Mesothelial cell of epicardium (in vitro differentiated cells): ENCODE measurements at regions not wholly inside any gene's neighbourhood (a gene's known extent, or its start where the extent isn't known, plus 50 kb on each side); places are given as distances from the start of the nearest gene placed in this dataset.

Source experiments
- DNase-seq, 2 experiments: peaks; one replicate each; pipeline ENCODE4 v3.0.0; 2021; ENCODE audit warnings: low spot score in 2 of 2; ENCODE audit not compliant: unreplicated experiment in 2 of 2
- H3K27ac Mint-ChIP-seq: 2 replicates; pipeline ENCODE4 v1.8.0; 2021; ENCODE audit warnings: mixed read lengths
- H3K27me3 Mint-ChIP-seq: 2 replicates; pipeline ENCODE4 v1.8.0; 2021; ENCODE audit warnings: low read depth, mixed read lengths
- H3K36me3 Mint-ChIP-seq: 2 replicates; pipeline ENCODE4 v1.8.0; 2021; ENCODE audit warnings: mixed read lengths
- H3K4me1 Mint-ChIP-seq: 2 replicates; pipeline ENCODE4 v1.8.0; 2021; ENCODE audit warnings: mixed read lengths
- H3K4me3 Mint-ChIP-seq: 2 replicates; pipeline ENCODE4 v1.8.0; 2021; ENCODE audit warnings: mild to moderate bottlenecking, moderate library complexity, mixed read lengths
- H3K9me3 Mint-ChIP-seq: 2 replicates; pipeline ENCODE4 v1.8.0; 2021; ENCODE audit warnings: mixed read lengths
- CTCF ChIP-seq: fragments of 200-600 bp; sonication (generic); IDR thresholded peaks from one replicate; pipeline ENCODE4 v1.5.0; 2021; ENCODE audit warnings: antibody characterized with exemption; ENCODE audit not compliant: unreplicated experiment

DNA sequence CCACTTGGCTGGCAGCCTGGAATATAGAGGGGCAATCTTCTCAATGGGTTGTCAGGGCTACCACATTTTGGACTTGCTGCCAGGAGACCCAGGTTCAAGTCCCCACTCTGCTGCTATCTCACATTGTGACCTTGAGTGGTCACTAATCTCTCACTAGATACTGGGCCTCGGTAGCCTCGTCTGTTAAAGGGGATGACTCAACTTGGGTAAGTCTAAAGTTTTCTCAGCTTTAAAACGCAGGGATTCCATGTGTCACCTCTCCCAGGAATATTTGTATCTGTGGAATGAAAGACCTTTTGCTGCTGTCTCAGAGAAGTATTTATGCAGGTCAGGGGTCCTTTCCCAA, 86.3 kb downstream of the SEMA4F start:
- no peak overlapping the region for H3K27ac Mint-ChIP-seq
- H3K4me3 Mint-ChIP-seq, result no peak overlapping the region
- H3K36me3 Mint-ChIP-seq, result peaks cover 6% of the 10 kb centered on the region
- peaks cover 31% of the 10 kb centered on the region for H3K4me1 Mint-ChIP-seq
- TF ChIP-seq CTCF, result no peak
- H3K27me3 Mint-ChIP-seq, result no peaks in the 10 kb centered on the region
- peaks cover 12% of the 10 kb centered on the region for H3K9me3 Mint-ChIP-seq
- no peak for DNase-seq

DNA sequence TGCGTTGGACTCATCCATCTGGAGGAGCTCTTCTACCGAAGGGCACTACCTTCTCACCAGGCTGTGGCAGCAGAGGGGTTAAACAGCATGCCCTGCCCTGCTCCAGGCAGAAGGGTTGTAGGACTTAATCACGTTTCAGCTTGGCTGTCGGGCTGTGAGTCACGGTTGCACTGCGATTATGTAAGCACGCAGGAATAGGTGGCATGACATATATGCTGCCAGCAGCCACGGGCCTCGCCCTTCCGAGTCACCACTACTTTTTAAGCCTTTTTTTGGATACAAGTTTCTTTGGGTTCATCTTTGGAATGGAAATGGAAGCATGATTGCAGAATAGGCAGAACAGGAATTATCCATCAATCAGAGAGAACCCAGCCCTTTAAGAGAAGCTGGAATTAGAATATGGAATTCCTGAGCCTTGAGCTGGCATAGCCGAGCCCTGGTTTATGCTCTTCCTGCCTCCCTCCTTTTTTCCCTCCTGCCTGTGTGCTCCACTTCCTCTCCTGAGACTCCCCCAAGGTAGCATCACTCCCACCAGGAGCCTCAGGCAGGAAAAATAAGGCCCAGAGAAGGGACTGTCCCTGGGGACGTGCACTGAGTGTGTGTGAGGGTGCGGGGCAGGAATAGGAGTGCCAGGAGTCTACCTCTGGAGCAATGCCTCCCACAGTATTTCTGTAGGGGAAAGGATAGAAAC, 86.8 kb downstream of the SEMA4F start:
- H3K36me3 Mint-ChIP-seq, result peaks cover 6% of the 10 kb centered on the region
- H3K27ac Mint-ChIP-seq, result no peak overlapping the region
- peaks cover 29% of the 10 kb centered on the region for H3K4me1 Mint-ChIP-seq
- no peak for TF ChIP-seq CTCF
- DNase-seq, result no peak
- H3K9me3 Mint-ChIP-seq, result peaks cover 12% of the 10 kb centered on the region
- no peaks in the 10 kb centered on the region for H3K27me3 Mint-ChIP-seq
- H3K4me3 Mint-ChIP-seq, result no peak overlapping the region

DNA sequence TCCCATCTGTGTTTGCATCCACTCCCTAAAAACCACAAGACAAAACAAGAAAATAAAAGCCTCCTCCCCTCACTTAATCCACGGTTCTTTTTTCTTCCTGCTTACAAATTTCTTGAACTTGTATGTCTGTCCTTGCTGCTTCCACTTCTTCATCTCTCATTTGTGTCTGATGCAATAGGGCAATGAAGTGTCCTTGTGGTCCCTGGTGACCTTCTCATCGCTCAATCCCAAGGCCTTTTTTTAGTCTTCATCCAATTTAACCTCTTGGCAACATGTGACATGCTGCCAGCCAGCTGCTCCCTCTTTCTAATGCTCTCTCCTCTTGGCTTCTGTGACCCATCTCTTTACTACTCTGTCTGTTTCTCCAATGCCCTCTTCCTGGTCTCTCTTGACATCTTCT, 87.6 kb downstream of the SEMA4F start:
- H3K27me3 Mint-ChIP-seq, result no peaks in the 10 kb centered on the region
- no peak for DNase-seq
- H3K36me3 Mint-ChIP-seq, result peaks cover 6% of the 10 kb centered on the region
- peaks cover 34% of the 10 kb centered on the region for H3K4me1 Mint-ChIP-seq
- H3K9me3 Mint-ChIP-seq, result peaks cover 8% of the 10 kb centered on the region
- no peak overlapping the region for H3K4me3 Mint-ChIP-seq
- H3K27ac Mint-ChIP-seq, result no peak overlapping the region
- no peak for TF ChIP-seq CTCF

- Mint-ChIP-seq H3K4me1 (peaks cover 34% of the 10 kb centered on the region), H3K27me3 (no peaks in the 10 kb centered on the region), H3K4me3 (no peak overlapping the region), H3K27ac (no peak overlapping the region), H3K36me3 (no peaks in the 10 kb centered on the region), H3K9me3 (peaks cover under 1% of the 10 kb centered on the region)
- TF ChIP-seq CTCF, result no peak
- DNase-seq, result no peak
Observed at GRCh38 chr2:74742471-74742870, 88.4 kb downstream of the SEMA4F start.

DNA sequence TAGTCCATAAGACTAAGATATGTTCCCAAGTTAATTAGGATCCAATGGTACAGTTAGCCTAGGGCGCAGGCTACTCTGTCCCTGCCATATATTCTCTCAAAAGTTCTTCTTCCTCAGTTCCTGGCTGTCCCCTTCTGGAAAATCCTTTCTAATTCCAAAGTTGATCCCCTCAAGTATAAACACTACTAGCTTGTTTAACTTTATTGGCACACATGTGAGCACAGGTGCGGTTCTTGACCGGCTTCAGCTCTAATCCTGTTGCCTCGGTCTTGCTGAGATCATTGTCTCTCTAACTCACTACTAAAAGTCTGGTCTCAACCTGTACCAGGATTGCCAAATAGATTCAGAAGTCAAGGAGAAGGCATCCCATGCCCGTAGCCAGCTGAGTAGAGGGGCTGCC, 89.0 kb downstream of the SEMA4F start:
- no peaks in the 10 kb centered on the region for H3K36me3 Mint-ChIP-seq
- TF ChIP-seq CTCF, result no peak
- H3K4me3 Mint-ChIP-seq, result no peak overlapping the region
- no peak overlapping the region for H3K27ac Mint-ChIP-seq
- no peak for DNase-seq
- H3K4me1 Mint-ChIP-seq, result peaks cover 34% of the 10 kb centered on the region
- H3K9me3 Mint-ChIP-seq, result no peaks in the 10 kb centered on the region
- H3K27me3 Mint-ChIP-seq, result no peaks in the 10 kb centered on the region

DNA sequence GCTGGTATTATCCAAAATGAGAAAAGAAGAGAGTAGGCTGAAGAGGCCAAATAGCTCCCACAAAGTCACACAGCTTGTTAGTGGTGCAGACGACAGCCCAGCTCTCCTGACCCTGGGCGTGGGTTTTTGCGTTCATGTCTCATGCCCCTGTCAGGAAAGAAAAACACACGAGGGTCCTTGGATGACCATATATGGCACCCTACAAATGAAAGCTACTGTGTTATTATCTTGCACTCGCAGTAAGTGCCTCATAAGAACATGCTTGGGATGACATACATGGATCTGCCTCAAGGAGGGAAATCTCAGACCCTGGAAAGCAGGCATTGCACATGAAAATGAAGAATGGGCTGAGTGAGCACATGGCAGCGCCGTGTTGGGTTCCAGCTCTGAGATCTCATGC, 89.7 kb downstream of the SEMA4F start:
- Mint-ChIP-seq H3K4me3 (no peak overlapping the region), H3K27me3 (peaks cover 2% of the 10 kb centered on the region), H3K36me3 (no peaks in the 10 kb centered on the region), H3K4me1 (peaks cover 34% of the 10 kb centered on the region), H3K27ac (no peak overlapping the region), H3K9me3 (no peaks in the 10 kb centered on the region)
- no peak for TF ChIP-seq CTCF
- DNase-seq, result no peak
